Vagina (tissue), 2 donors: ENCODE measurements at regions not wholly inside any gene's neighbourhood (a gene's known extent, or its start where the extent isn't known, plus 50 kb on each side); places are given as distances from the start of the nearest gene placed in this dataset.

Source experiments
- DNase-seq, 2 donors: peaks; one replicate each; pipeline ENCODE4 v3.0.0-alpha.2; 2017; ENCODE audit errors: extremely low spot score in 2 of 2
- H3K27ac ChIP-seq: fragments of 200-600 bp; sonication (generic); one replicate; pipeline ENCODE4 v1.5.1; 2019
- H3K27me3 ChIP-seq: fragments of 200-600 bp; sonication (generic); one replicate; pipeline ENCODE4 v1.5.1; 2019
- H3K36me3 ChIP-seq, 2 donors: fragments of 200-600 bp; sonication (generic); one replicate each; pipeline ENCODE4 v1.5.1; 2017 to 2019
- H3K4me1 ChIP-seq: fragments of 200-600 bp; sonication (generic); one replicate; pipeline ENCODE4 v1.5.1; 2019
- H3K4me3 ChIP-seq, 2 donors: fragments of 200-600 bp; sonication (generic); 1 replicate in 1 of 2; 2 replicates in 1 of 2; pipeline ENCODE4 v1.5.1; 2016 to 2019
- H3K9me3 ChIP-seq: fragments of 200-600 bp; sonication (generic); one replicate; pipeline ENCODE4 v1.5.1; 2019
- POLR2A ChIP-seq, 2 donors: fragments of 450-650 bp; IDR thresholded peaks; one replicate each; pipeline ENCODE4 v1.6.1; 2017; ENCODE audit warnings: antibody characterized with exemption in 2 of 2, mild to moderate bottlenecking in 2 of 2, moderate library complexity in 2 of 2
- POLR2AphosphoS5 ChIP-seq, 2 donors: sonication (generic); formaldehyde crosslinking; IDR thresholded peaks; one replicate each; pipeline ENCODE4 v1.9.0; 2017; ENCODE audit warnings: antibody characterized with exemption in 2 of 2, mild to moderate bottlenecking in 2 of 2, low read depth in 1 of 2; ENCODE audit not compliant: insufficient read depth in 1 of 2
- intact Hi-C: fragments of 100-400 bp; cut with DNase I; formaldehyde crosslinking; loops from one replicate; pipeline ENCODE4 v1.15.1; 2023
- TF ChIP-seq, protein P1 (sequence below), 3 experiments: fragments of 450-650 bp in 2 of 3; fragments of 200-600 bp in 1 of 3; sonication (generic) in 1 of 3; IDR thresholded peaks; one replicate each; pipeline ENCODE4 v1.5.1; 2017 to 2019; ENCODE audit warnings: antibody characterized with exemption in 3 of 3, mild to moderate bottlenecking in 2 of 3, moderate library complexity in 2 of 3

DNA sequence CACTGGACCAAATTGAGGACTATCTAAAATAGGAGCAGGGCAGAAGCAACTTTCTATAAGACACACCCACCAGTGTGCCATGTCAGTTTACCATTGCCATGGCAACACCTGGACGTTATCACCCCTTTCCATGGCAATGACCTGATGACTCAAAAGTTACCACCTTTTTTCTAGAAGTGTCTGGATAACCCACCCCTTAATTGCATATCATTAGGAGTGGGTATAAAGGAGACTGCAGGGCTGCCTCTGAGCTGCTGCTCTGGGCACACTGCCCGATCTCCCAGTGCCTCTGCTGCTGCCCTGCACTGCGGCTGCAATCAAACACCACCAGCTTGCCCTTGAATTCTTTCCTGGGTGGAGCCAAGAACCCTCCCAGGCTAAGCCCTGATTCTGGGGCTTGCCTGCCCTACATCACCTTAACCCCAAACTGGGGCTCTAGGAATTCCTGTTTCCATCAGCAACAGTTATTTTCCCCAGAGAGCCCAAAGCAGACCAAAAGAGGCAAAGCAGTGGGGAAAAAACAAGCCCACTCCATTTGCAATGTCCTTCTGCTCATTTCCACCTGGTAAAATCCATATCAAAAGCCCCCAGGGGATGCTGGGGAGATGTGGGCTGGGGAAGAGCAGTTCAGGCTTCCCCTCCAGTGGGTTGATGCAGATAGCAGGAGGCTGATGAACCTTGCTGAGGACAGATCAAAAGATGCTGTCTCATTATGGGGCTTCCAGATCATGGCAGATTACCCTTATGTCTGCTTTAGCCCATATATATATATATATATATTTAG is 129.5 kb upstream of the NCOR2 start:
- Histone ChIP-seq H3K27ac (no peak overlapping the region), H3K4me1 (peaks cover 27% of the 10 kb centered on the region), H3K9me3 (no peaks in the 10 kb centered on the region), H3K4me3 (no peak overlapping the region), H3K36me3 (no peaks in the 10 kb centered on the region), H3K27me3 (no peaks in the 10 kb centered on the region)
- intact Hi-C loops = loop anchor here (10.0 kb wide), 1 partner anchor 48 kb away; no protein-coding TSS in a partner anchor
- no peak for TF ChIP-seq POLR2AphosphoS5 (IDR thresholded peaks at IDR 0.05; ENCODE audit: insufficient read depth in 1 of 2, low read depth in 1 of 2)
- TF ChIP-seq POLR2A (IDR thresholded peaks at IDR 0.05) = no peak
- TF ChIP-seq, protein P1, sequence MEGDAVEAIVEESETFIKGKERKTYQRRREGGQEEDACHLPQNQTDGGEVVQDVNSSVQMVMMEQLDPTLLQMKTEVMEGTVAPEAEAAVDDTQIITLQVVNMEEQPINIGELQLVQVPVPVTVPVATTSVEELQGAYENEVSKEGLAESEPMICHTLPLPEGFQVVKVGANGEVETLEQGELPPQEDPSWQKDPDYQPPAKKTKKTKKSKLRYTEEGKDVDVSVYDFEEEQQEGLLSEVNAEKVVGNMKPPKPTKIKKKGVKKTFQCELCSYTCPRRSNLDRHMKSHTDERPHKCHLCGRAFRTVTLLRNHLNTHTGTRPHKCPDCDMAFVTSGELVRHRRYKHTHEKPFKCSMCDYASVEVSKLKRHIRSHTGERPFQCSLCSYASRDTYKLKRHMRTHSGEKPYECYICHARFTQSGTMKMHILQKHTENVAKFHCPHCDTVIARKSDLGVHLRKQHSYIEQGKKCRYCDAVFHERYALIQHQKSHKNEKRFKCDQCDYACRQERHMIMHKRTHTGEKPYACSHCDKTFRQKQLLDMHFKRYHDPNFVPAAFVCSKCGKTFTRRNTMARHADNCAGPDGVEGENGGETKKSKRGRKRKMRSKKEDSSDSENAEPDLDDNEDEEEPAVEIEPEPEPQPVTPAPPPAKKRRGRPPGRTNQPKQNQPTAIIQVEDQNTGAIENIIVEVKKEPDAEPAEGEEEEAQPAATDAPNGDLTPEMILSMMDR (IDR thresholded peaks at IDR 0.05) = no peak
- DNase-seq = no peak

DNA sequence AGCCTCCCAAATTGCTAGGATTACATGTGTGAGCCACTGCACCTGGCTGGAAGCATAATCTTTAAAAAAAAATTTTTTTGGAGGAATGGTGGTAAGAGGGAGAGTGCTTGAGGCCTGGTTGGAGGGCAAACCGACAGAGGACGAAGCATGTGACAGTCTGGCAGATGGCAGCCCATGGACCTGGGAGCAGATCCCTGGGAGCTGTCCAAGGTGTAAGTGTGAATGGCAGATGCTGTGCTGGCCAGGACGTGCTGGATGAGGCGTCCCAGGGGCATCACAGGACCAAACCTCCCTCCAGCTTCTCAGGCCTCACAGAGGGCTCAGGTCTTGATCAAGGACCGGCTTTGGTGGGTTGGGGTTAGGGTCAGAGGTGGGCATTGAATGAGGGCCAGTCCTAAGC is 128.4 kb upstream of the NCOR2 start:
- intact Hi-C loops = loop anchor here (10.0 kb wide), 1 partner anchor 49 kb away; no protein-coding TSS in a partner anchor
- no peak for DNase-seq
- no peak overlapping the region for H3K4me3 ChIP-seq
- no peak for TF ChIP-seq POLR2AphosphoS5 (IDR thresholded peaks at IDR 0.05; ENCODE audit: insufficient read depth in 1 of 2, low read depth in 1 of 2)
- no peak for TF ChIP-seq POLR2A (IDR thresholded peaks at IDR 0.05)
- TF ChIP-seq, protein P1 (IDR thresholded peaks at IDR 0.05) = no peak
- H3K27ac ChIP-seq = no peak overlapping the region
- no peaks in the 10 kb centered on the region for H3K27me3 ChIP-seq
- no peaks in the 10 kb centered on the region for H3K9me3 ChIP-seq
- H3K4me1 ChIP-seq = peaks cover 18% of the 10 kb centered on the region
- no peaks in the 10 kb centered on the region for H3K36me3 ChIP-seq

DNA sequence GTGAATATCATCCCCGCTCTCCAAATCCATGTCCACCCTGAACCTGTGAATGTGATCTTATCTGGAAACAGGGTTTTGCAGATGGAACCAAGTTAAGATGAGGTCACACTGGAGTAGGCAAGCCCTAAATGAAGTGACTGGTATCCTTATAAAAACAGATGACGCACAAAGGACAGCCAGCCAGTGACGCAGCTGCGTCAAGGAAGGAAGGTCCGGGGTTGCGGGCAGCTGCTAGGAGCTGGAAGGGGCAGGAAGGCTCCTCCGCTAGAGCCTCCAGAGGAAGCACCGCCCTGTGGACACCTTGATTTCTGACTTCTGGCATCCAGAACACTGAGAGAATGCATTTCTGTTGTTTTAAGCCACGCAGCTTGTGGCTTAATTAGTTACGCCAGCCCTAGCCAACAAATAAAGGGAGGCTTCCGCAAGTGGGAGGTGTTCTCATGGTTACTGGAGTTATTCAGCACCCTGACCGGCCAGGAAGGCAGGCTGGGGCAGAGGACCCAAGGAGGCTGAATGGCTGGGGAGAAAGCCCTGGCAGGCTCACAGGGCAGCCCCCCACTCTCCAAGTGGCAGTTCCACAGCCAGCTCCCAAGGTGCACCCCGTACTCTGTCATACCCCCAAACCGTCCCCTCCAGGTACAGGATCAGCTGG is 127.6 kb upstream of the NCOR2 start:
- no peak for DNase-seq
- Histone ChIP-seq H3K27me3 (no peaks in the 10 kb centered on the region), H3K4me3 (no peak overlapping the region), H3K9me3 (no peaks in the 10 kb centered on the region), H3K36me3 (no peaks in the 10 kb centered on the region), H3K4me1 (peaks cover 14% of the 10 kb centered on the region), H3K27ac (no peak overlapping the region)
- TF ChIP-seq, protein P1 (IDR thresholded peaks at IDR 0.05) = no peak
- TF ChIP-seq POLR2AphosphoS5 (IDR thresholded peaks at IDR 0.05; ENCODE audit: insufficient read depth in 1 of 2, low read depth in 1 of 2) = peak; percentile 66 to 74
- no peak for TF ChIP-seq POLR2A (IDR thresholded peaks at IDR 0.05)
- intact Hi-C loops = loop anchor here (10.0 kb wide), 1 partner anchor 50 kb away; no protein-coding TSS in a partner anchor

DNA sequence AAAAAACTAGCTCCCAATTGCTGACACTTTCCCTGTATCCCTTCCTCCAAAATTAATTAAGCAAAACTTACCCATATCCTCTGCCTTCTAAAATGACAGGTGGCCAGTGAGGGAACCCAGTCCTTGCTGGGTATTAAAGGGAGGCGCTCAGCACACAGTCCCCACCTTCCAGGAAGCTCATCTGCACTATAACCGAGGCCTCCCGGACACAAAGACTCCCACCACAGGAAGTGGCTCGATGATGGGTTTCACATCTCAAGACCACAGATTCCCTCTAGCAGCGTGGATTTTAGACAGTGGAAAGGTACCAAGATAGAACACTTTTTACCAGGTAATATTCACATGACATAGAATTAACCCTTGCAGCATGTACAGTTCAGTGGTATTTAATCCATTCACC is 126.8 kb upstream of the NCOR2 start:
- intact Hi-C loops = loop anchor here (10.0 kb wide), 1 partner anchor 51 kb away; no protein-coding TSS in a partner anchor
- Histone ChIP-seq H3K36me3 (no peaks in the 10 kb centered on the region), H3K27me3 (no peaks in the 10 kb centered on the region), H3K27ac (no peak overlapping the region), H3K4me3 (no peak overlapping the region), H3K4me1 (peaks cover 14% of the 10 kb centered on the region), H3K9me3 (no peaks in the 10 kb centered on the region)
- no peak for DNase-seq
- TF ChIP-seq POLR2AphosphoS5 (IDR thresholded peaks at IDR 0.05; ENCODE audit: insufficient read depth in 1 of 2, low read depth in 1 of 2) = no peak
- TF ChIP-seq, protein P1 (IDR thresholded peaks at IDR 0.05) = no peak
- TF ChIP-seq POLR2A (IDR thresholded peaks at IDR 0.05) = no peak
